Fibroblast of pulmonary artery (primary cell): ENCODE measurements at regions not wholly inside any gene's neighbourhood (a gene's known extent, or its start where the extent isn't known, plus 50 kb on each side); places are given as distances from the start of the nearest gene placed in this dataset.

ENCODE experiments used
- DNase-seq: peaks from one replicate; pipeline ENCODE4 v3.0.0-alpha.2; 2010; ENCODE audit warnings: low read depth
- H3K4me3 ChIP-seq: replicated peaks from 2 replicates; pipeline ENCODE4 v1.5.1; 2011; ENCODE audit warnings: low read depth, mild to moderate bottlenecking, control low read depth, low read length, moderate library complexity
- TF ChIP-seq, protein P1 (sequence below): IDR thresholded peaks from 2 replicates; pipeline ENCODE4 v1.5.1; 2011; ENCODE audit warnings: mild to moderate bottlenecking, control low read depth, low read length, inconsistent platforms; ENCODE audit errors: missing control alignments

GRCh38 chr12:92987362-92987761 is 58.3 kb upstream of the EEA1 start:
- H3K4me3 ChIP-seq = no peak overlapping the region
- peak; percentile 91 for DNase-seq
- TF ChIP-seq, protein P1, sequence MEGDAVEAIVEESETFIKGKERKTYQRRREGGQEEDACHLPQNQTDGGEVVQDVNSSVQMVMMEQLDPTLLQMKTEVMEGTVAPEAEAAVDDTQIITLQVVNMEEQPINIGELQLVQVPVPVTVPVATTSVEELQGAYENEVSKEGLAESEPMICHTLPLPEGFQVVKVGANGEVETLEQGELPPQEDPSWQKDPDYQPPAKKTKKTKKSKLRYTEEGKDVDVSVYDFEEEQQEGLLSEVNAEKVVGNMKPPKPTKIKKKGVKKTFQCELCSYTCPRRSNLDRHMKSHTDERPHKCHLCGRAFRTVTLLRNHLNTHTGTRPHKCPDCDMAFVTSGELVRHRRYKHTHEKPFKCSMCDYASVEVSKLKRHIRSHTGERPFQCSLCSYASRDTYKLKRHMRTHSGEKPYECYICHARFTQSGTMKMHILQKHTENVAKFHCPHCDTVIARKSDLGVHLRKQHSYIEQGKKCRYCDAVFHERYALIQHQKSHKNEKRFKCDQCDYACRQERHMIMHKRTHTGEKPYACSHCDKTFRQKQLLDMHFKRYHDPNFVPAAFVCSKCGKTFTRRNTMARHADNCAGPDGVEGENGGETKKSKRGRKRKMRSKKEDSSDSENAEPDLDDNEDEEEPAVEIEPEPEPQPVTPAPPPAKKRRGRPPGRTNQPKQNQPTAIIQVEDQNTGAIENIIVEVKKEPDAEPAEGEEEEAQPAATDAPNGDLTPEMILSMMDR = peak; percentile 55

DNA sequence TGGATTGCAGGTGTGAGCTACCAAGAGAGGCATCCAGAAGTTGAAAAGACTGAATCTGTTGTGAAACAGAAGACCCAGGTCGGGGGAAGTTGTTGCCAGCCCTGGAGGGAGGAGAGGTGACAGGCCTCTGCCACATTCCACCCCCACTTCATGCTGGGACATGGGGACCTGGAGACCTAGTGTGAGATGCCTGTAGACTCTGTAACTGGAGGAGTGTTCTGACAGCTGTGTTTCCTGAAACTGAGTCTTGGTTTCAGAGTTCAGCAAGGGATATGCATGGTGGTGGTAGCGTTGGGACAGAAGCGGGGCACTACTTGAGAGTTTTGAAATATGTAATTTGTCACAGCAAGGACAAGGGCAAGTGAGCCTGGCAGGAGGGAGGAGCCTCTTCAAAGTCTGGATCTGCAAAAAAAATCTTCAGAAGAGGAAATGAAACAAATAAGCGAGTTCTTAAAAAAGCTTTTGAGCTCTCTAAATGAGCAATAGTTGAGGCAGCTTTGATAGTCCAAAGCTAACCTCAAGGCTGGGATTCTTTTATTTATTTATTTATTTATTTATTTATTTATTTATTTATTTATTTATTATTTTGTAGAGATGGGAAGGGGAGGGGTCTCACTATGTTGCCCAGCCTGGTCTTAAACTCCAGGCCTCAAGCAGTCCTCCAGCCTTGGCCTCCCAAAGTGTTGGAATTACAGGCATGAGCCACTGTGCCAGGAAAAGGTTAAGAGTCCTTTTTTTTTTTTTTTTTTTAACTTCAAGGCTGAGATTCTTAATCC is 58.9 kb upstream of the EEA1 start:
- no peak for DNase-seq
- H3K4me3 ChIP-seq = no peak overlapping the region
- TF ChIP-seq, protein P1 = no peak

DNA sequence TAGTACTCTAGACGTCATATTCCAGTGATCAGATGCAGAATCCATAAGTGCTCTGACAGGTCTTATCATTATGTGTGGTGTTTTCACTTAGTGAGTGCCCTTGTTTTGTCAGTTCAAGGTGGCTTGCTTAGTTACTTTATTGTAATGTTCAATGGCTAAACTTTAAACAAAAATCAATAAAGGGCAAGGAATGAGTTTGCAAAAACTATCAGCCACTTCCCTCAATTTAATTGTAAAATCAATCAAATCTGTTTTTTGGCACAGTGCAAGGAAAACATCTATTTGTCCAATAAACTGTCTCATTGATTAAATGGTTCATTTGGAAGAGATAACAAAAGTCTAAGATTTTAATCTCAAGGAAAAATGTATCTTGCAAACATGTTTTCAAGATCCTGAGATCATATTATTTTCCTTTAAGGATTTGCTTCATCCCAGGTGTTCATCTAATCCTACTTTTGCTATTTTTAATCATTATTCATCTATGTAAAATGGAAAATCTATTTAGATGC is 59.6 kb upstream of the EEA1 start:
- TF ChIP-seq, protein P1 = no peak
- no peak for DNase-seq
- H3K4me3 ChIP-seq = no peak overlapping the region

DNA sequence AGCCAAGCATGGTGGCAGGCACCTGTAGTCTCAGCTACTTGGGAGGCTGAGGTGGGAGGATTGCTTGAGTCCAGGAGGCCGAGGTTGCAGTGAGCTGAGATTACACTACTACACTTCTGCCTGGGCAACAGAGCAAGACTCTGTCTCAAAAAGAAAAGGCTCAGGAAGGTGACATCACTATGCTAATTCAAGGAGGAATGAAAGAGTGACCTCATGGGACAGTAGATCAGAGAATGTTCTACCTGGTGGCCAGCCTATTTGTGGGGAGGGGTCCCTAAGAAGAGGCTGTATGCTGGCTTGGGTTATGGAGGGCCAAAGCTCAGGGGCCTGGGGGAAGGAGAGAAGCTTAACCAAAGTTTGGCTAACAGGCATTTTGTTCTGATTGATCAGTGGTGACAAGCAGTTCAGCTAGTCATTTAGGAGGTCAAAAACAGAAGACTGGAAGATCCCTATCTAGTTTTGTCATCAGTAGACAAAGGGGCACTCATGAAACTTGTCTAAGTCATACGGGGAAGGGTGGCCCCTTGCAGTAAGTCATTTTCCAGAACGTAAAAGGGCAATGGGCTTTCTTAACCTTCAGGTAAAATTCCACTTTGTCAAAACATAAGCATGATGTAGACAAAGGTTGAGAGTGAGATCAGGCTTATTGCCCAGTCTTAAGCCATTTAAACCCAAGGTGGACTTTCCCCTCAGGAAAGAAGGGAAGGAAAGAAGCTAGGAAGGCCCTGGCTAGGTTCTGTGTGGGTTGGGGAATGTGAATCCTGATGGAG is 60.8 kb upstream of the EEA1 start:
- TF ChIP-seq, protein P1 = no peak
- no peak for DNase-seq
- no peak overlapping the region for H3K4me3 ChIP-seq

- no peak for DNase-seq
- TF ChIP-seq, protein P1 = no peak
These were observed 62.0 kb upstream of the EEA1 start for GRCh38 chr12:92991134-92991533.

DNA sequence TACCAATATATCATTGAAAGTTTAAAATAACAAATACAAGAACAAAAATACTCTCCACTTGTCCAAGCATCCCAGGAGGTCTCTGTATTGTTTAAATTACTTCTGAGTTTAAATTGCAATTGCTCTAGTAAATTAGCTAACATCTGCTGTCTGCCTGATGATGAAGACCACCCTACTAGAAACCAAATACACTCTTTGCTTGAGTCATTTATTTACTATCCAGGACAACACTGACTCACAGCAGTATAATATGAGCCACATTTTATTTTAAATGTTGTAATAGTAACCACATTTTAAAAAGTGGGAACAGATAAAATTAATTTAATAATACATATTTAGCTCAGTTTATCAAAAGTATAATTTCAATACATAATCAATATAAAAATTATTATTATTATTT is 62.9 kb upstream of the EEA1 start:
- no peak overlapping the region for H3K4me3 ChIP-seq
- TF ChIP-seq, protein P1 = no peak
- DNase-seq = no peak

More at GRCh38 chr12:92991134-92991533, 62.0 kb upstream of the EEA1 start:
- H3K4me3 ChIP-seq = no peak overlapping the region
